MG63 (cell line): ENCODE measurements at regions not wholly inside any gene's neighbourhood (a gene's known extent, or its start where the extent isn't known, plus 50 kb on each side); places are given as distances from the start of the nearest gene placed in this dataset.
"Not testable (repeated sequence)": the region's sequence is repeated elsewhere in the genome, so short reads cannot be mapped to it uniquely, and the experiment has no call there.

ENCODE experiments used
- DNase-seq: peaks from one replicate; pipeline ENCODE4 v3.0.0-alpha.2; 2020
- H3K27me3 ChIP-seq: fragments of 250-450 bp; sonication (Bioruptor Pico); 2 replicates; pipeline ENCODE4 v1.5.1; 2020; ENCODE audit warnings: mild to moderate bottlenecking, moderate library complexity
- H3K36me3 ChIP-seq: fragments of 250-450 bp; sonication (Bioruptor Pico); 2 replicates; pipeline ENCODE4 v1.5.1; 2020; ENCODE audit warnings: mild to moderate bottlenecking, moderate library complexity
- H3K4me3 ChIP-seq: fragments of 250-450 bp; sonication (Bioruptor Pico); 2 replicates; pipeline ENCODE4 v1.5.1; 2020; ENCODE audit warnings: mild to moderate bottlenecking, moderate library complexity
- H3K9me3 ChIP-seq: fragments of 250-450 bp; sonication (Bioruptor Pico); 2 replicates; pipeline ENCODE4 v1.5.1; 2020; ENCODE audit warnings: mild to moderate bottlenecking, moderate library complexity

DNA sequence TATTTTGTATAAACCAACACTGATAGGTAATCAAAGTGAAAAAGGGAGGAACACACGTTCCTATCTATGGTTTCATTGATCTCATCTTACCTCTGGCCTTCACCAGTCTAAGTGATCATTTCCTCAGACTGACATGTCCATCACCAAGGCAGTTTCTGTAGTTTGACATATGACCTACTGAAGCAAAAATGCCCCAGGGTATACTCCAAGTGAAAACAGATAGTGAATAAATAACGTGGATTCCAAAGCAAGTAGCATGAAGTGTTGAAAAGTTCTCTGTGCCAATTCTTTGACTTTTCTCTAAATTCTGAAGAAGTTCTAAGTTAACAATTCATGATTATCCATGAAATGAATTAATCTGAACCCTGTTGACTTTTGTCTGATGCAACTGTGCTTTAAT lies 334.2 kb upstream of the SGCG start:
- H3K27me3 ChIP-seq: no peaks in the 10 kb centered on the region; the same call in 1 of the 2 replicates
- H3K36me3 ChIP-seq: no peaks in the 10 kb centered on the region
- H3K9me3 ChIP-seq: no peaks in the 10 kb centered on the region
- no peak overlapping the region for H3K4me3 ChIP-seq
- DNase-seq: no peak

DNA sequence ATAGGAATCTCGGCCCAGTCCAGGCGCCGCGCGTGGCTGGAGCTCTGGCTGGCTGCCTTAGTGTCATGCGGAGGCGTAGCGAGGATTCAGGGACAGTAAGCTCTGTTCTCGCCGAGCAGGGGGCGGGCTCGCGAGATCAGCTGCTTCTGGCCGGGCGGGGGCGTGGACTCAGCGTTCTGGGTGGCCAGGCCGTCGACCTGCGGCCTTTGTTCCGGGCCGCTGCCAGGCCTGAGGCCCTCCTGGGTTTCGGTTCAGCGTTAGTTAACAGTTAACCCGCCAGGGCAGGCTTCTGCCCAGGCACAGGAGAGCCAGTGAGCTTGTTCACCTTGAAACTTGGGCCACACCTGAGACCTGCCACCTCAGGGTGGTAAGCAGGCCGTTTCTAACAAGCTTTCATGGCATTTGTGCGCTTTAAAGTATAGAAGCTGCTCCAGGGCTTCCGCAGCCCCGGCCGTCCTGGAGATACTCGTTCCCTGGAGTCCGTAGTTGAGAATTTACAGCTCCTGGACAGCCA lies 332.2 kb upstream of the SGCG start:
- Histone ChIP-seq H3K4me3 (no peak overlapping the region), H3K36me3 (no peaks in the 10 kb centered on the region), H3K9me3 (no peaks in the 10 kb centered on the region), H3K27me3 (no peaks in the 10 kb centered on the region; the same call in 1 of the 2 replicates)
- DNase-seq: no peak

DNA sequence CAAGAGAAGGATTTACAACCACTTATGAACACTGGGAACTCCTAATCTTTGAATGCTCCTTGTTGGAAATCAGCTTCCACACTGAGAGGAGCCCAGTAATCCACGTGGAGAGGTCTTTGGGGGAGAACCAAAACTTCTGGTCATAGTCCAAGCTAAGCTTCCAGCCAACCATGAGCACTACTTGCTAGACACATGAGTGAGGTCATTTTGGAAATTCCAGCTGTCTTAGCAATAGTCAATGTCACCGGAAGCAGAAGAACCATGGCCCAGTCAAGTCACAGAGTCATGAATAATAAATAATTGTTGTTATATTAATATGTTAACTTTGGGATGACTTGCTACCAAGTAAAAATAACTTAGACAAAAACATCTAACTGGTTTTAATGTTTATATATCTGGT lies 324.9 kb upstream of the SGCG start:
- no peaks in the 10 kb centered on the region for H3K36me3 ChIP-seq
- H3K4me3 ChIP-seq: no peak overlapping the region
- no peaks in the 10 kb centered on the region for H3K9me3 ChIP-seq
- no peaks in the 10 kb centered on the region for H3K27me3 ChIP-seq
- no peak for DNase-seq

DNA sequence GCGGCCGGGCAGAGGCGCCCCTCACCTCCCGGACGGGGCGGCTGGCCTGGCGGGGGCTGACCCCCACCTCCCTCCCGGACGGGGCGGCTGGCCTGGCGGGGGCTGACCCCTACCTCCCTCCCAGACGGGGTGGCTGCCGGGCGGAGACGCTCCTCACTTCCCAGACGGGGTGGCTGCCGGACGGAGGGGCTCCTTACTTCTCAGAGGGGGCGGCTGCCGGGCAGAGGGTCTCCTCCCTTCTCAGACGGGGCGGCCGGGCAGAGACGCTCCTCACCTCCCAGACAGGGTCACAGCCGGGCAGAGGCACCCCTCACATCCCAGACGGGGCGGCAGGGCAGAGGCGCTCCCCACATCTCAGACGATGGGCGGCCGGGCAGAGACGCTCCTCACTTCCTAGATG lies 321.8 kb upstream of the SGCG start:
- H3K9me3 ChIP-seq, DNase-seq, H3K27me3 ChIP-seq: not testable (repeated sequence)

DNA sequence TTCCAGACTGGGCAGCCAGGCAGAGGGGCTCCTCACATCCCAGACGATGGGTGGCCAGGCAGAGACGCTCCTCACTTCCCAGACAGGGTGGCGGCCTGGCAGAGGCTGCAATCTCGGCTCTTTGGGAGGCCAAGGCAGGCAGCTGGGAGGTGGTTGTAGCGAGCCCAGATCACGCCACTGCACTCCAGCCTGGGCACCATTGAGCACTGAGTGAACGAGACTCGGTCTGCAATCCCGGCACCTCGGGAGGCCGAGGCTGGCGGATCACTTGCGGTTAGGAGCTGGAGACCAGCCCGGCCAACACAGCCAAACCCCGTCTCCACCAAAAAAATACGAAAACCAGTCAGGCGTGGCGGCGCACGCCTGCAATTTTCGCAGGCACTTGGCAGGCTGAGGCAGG lies 321.4 kb upstream of the SGCG start:
- DNase-seq: peak; percentile 62
- not testable (repeated sequence) for H3K9me3 ChIP-seq, H3K27me3 ChIP-seq, H3K36me3 ChIP-seq, H3K4me3 ChIP-seq

More for the DNA sequence above, 321.8 kb upstream of the SGCG start:
- not testable (repeated sequence) for H3K36me3 ChIP-seq, H3K4me3 ChIP-seq

DNA sequence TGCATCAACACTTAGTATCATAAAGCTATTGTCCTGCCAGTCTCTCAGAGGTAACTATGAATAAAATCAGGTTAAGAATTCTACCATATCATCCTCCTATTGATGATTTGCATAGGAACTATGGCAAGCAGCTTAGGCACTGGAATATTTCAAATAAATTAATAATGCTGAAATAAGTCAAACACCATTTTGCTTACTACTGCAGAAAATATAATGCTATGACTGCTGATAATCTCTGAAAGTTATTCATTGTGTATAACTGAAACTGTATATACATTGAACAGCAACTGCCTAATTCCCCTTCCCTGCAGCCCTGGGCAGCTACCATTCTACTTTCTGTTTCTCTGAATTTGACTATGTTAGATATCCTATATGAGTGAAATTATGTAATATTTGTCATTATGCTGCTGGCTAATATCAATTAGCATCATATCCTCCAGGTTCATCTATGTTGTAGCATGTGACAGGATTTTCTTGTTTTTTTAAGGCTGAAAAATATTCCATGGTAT lies 318.8 kb upstream of the SGCG start:
- no peaks in the 10 kb centered on the region for H3K9me3 ChIP-seq
- H3K4me3 ChIP-seq: no peak overlapping the region
- no peaks in the 10 kb centered on the region for H3K36me3 ChIP-seq
- no peak for DNase-seq
- H3K27me3 ChIP-seq: no peaks in the 10 kb centered on the region

DNA sequence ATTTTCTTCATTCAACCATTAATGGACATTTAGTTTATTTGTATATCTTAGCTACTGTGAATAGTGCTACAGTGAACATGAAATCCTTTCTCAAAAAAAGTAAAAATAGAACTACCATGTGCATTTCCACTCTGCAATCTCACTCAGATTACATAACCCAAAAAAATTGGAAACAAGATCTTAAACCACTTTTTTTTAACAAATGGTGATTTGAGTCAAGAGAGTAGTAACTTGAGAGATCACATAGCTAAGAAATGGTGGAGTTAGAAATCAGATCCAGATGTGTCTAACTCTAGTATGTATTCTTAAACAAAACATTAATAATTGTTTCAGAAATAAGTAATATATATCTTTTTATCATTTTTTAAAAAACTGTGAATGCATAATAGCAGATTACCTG lies 318.3 kb upstream of the SGCG start:
- H3K36me3 ChIP-seq: no peaks in the 10 kb centered on the region
- H3K27me3 ChIP-seq: no peaks in the 10 kb centered on the region
- DNase-seq: no peak
- H3K9me3 ChIP-seq: no peaks in the 10 kb centered on the region
- no peak overlapping the region for H3K4me3 ChIP-seq

DNA sequence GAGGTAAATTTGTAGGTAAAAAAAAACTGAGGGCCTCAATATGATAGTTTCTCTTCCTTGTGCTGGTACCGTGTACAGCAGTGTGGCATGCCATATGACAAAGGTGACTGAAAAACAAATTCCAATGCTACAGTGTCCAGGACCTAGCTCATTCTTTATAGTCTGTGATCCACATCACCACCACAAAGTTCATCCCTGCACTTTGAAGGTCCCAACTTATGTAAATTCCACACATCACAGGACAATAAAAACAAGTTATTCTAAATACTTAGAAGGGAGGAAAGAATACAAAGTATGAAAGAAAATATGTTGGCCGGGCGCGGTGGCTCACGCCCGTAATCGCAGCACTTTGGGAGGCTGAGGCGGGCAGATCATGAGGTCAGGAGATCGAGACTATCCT lies 314.6 kb upstream of the SGCG start:
- Histone ChIP-seq H3K4me3 (no peak overlapping the region), H3K36me3 (no peaks in the 10 kb centered on the region), H3K27me3 (no peaks in the 10 kb centered on the region), H3K9me3 (no peaks in the 10 kb centered on the region)
- no peak for DNase-seq

DNA sequence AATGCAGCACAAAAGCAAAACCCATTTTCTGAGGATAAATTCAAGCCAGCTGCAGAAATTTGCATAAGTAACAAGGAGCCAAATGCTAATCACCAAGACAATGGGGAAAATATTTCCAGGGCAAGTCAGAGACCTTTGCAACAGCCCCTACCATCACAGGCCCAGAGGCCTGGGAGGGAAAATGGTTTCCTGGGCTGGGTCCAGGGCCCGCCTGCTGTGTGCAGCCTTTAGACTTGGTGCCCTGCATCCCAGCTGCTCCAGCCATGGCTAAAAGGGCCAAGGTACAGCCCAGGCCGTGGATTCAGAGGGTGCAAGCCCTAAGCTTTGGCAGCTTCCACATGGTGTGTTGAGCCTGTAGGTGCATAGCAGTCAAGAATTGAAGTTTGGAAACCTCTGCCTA lies 309.5 kb upstream of the SGCG start:
- H3K4me3 ChIP-seq: no peak overlapping the region
- no peaks in the 10 kb centered on the region for H3K9me3 ChIP-seq
- DNase-seq: no peak
- no peaks in the 10 kb centered on the region for H3K36me3 ChIP-seq
- H3K27me3 ChIP-seq: no peaks in the 10 kb centered on the region

DNA sequence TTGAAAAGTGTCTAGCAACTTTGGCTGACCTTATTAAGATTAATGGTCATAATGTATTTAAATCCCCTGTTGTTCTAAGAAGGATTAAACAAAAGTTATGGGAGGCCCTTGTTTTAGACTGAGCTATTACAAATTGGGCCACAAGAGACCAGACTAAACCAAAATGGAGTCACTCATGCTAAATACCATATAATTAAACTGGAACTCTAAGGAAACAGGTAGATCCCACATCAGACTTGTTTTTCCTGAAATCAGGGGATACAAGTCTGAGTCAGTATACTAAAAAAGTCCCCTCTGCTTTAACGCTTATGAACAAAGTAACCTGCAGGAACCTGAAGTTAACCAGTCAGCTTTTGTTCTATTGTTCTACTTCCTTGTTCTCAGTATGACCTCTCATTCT lies 305.9 kb upstream of the SGCG start:
- no peak overlapping the region for H3K4me3 ChIP-seq
- H3K36me3 ChIP-seq: no peaks in the 10 kb centered on the region
- no peaks in the 10 kb centered on the region for H3K27me3 ChIP-seq
- DNase-seq: no peak
- H3K9me3 ChIP-seq: no peaks in the 10 kb centered on the region

DNA sequence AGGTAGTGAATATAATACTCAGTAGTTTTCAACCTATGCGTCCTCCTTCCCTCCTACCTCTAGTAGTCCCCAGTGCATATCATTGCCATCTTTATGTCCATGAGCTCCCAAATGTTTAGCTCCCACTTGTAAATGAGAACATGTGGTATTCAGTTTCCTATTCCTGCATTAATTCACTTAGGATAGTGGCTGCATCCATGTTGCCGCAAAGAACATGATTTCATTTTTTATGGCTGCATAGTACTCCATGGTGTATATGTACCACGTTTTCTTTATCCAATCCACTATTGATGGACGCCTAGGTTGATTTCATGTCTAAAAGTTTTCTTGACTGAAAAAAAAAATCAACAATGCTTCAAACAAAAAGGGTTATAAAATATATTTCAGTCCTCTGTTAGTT lies 303.4 kb upstream of the SGCG start:
- Histone ChIP-seq H3K4me3 (no peak overlapping the region), H3K9me3 (no peaks in the 10 kb centered on the region), H3K27me3 (no peaks in the 10 kb centered on the region), H3K36me3 (no peaks in the 10 kb centered on the region)
- no peak for DNase-seq

DNA sequence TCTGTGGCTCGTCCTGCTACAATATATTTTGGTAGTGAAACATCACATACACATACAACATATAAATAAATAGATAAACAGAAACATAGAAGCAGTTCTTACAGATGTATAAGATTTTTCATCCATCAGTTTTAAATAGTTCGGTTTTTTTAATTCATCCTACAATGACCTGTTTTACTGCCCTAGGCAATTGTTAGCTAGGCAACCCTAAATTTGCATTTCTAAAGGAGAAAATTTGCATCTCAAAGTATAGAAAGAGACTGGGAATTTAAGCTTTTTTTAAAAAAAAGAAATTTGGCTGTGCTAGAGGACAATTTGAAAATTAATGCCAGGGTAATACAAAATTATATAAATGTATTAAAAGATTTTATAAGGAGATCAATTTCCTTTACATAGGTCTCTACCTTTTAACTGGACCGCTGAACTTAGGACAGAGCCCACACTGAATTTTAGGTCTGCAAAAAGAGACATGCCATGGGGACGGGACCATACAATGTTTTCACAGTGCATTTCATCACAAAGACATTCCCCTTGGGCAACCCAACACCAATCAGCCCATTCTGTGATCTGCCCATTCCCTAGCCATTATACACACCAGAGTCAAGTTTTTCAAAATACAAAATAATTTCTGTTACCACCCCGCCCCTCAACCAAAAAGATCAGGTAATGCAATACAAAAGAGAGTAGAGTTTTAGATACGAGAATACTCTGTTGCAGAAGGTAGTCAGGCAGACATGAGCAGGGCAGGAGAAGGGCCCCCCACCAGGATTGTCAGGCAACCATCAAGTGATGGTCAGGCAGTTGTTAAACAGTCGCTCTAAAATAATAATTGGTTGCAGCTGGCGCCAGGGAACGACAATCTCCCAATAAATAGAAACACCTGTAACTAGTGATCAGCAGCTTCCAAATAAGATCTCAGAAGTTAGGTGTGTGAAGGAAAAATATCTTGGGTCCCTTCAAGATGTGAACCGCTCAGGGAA lies 299.7 kb upstream of the SGCG start:
- Histone ChIP-seq H3K36me3 (no peaks in the 10 kb centered on the region), H3K27me3 (no peaks in the 10 kb centered on the region), H3K4me3 (no peak overlapping the region), H3K9me3 (no peaks in the 10 kb centered on the region)
- no peak for DNase-seq

DNA sequence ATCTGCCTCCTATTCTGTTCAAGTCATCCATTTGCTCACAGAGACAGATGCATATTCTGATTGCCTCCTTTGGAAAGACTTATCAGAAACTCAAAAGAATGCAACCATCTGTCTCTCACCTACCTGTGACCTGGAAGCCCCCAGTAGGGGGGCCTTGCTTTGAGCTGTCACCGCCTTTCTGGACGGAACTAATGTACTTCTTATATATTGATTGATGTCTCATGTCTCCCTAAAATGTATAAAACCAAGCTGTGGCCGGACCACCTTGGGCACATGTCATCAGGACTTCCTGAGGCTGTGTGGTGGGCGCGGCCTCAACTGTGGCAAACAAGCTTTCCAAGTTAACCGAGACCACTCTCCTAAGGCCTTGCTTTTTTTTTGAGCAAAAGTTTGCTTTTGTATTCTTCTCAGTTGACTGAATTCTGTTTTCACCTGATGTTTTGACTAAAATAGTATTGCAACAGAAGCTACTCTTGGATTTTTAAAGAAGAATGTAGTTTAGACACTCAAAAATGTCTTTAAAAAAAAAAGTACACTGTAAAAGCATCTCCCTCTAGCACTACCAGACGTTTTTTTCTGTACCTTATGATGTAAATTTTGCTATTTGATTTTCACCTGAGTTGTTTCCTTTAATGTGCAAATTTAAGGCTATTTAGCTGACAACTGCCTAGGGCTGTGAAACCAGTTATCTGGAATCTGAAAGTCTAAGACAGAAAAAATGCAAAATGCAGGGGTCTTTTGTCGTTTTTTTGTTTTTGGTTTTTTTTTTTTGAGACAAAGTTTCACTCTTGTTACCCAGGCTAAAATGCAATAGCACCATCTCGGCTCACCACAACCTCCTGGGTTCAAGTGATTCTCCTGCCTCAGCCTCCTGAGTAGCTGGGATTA lies 298.8 kb upstream of the SGCG start:
- not testable (repeated sequence) for H3K4me3 ChIP-seq, DNase-seq, H3K27me3 ChIP-seq, H3K9me3 ChIP-seq, H3K36me3 ChIP-seq

DNA sequence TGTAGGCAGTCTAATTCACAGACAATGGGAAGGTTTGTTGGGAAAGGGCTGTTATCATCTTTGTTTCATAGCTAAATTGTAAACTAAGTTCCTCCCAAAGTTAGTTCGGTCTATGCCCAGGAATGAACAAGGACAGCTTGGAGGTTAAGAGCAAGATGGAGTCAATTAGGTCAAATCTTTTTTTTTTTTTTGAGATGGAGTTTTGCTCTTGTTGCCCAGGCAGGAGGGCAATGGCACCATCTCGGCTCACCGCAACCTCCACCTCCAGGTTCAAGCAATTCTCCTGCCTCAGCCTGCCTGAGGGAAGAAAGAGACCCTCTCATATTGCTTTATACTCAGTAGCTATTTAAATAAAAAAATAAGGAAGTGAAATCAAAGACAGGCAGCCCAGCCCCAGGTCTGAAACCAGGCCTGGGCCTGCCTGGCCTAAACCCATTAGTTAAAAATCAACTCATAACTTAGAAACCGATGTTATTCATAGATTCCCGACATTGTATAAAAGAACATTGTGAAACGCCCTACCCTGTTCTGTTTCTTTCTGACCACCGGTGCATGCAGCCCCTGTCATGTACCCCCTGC lies 297.4 kb upstream of the SGCG start:
- DNase-seq: no peak
- Histone ChIP-seq H3K4me3 (no peak overlapping the region), H3K9me3 (no peaks in the 10 kb centered on the region), H3K36me3 (no peaks in the 10 kb centered on the region), H3K27me3 (no peaks in the 10 kb centered on the region)

DNA sequence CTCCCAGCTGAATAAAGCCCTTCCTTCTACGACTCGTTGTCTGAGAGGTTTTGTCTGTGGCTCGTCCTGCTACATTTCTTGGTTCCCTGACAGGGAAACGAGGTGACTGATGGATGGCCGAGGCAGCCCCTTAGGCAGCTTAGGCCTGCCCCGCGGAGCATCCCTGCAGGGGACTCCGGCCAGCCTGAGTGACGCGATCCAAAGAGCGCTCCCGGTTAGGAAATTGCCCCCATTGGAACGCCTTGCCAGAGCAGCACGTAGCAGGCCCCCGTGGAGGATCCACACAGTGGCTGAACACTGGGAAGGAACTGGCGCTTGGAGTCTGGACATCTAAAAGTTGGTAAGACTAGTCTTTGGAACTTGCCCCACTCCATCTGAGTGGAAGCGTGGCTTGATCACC lies 296.8 kb upstream of the SGCG start:
- H3K4me3 ChIP-seq: no peak overlapping the region

DNA sequence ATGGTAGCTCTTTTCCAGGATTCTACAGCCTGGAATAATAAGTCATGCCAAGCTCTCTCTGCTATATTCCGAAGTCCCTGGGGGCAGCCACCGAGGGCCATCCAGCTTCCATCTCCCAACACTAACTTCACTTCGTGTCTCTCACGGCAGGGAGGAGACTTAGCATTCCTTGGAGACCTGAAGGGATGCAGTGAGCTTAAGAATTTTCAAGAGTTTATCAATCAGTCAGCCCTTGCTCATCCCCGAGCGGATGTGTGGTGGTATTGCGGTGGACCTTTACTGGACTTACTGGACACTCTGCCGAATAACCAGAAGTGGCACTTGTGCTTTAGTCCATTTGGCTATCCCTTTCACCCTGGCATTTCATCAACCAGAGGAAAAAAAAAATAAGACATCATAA lies 294.7 kb upstream of the SGCG start:
- not testable (repeated sequence) for H3K4me3 ChIP-seq, DNase-seq, H3K36me3 ChIP-seq, H3K9me3 ChIP-seq, H3K27me3 ChIP-seq

More for the DNA sequence above, 296.8 kb upstream of the SGCG start:
- Histone ChIP-seq H3K9me3 (no peaks in the 10 kb centered on the region), H3K27me3 (no peaks in the 10 kb centered on the region), H3K36me3 (no peaks in the 10 kb centered on the region)
- DNase-seq: no peak

DNA sequence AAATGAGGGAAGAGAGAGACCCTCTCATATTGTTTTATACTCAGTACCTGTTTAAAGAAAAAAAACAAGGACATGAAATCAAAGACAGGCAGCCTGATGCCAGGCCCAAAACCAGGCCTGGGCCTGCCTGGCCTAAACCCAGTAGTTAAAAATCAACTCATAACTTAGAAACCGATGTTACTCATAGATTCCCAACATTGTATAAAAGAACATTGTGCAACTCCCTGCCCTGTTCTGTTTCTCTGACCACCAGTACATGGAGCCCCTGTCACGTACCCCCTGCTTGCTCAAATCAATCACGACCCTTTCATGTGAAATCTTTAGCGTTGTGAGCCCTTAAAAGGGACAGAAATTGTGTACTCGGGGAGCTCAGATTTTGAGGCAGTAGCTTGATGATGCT lies 291.4 kb upstream of the SGCG start:
- not testable (repeated sequence) for H3K27me3 ChIP-seq, H3K9me3 ChIP-seq, H3K36me3 ChIP-seq, DNase-seq, H3K4me3 ChIP-seq
